Gastroesophageal sphincter (tissue), 4 donors: ENCODE measurements at regions not wholly inside any gene's neighbourhood (a gene's known extent, or its start where the extent isn't known, plus 50 kb on each side); places are given as distances from the start of the nearest gene placed in this dataset.

ENCODE experiments used
- ATAC-seq: fragments of 150-250 bp; one replicate; pipeline ENCODE4 v1.9.1; 2016; ENCODE audit warnings: mild to moderate bottlenecking, moderate library complexity
- H3K27ac ChIP-seq, 4 donors: fragments of 200-600 bp; sonication (generic) in 3 of 4; 1 replicate in 3 of 4; 2 replicates in 1 of 4; pipeline ENCODE4 v1.5.1; 2016 to 2019
- H3K27me3 ChIP-seq: fragments of 200-600 bp; sonication (generic); one replicate; pipeline ENCODE4 v1.5.1; 2019
- H3K36me3 ChIP-seq, 2 donors: fragments of 200-600 bp; sonication (generic); one replicate each; pipeline ENCODE4 v1.5.1; 2019; ENCODE audit warnings: control low read depth in 1 of 2
- H3K4me1 ChIP-seq, 3 donors: fragments of 200-600 bp; sonication (generic); 1 replicate in 2 of 3; 2 replicates in 1 of 3; pipeline ENCODE4 v1.5.1; 2016 to 2019; ENCODE audit warnings: control low read depth in 2 of 3
- H3K4me3 ChIP-seq, 2 donors: fragments of 200-600 bp; sonication (generic); one replicate each; pipeline ENCODE4 v1.5.1; 2019; ENCODE audit warnings: mild to moderate bottlenecking in 1 of 2, moderate library complexity in 1 of 2
- H3K9me3 ChIP-seq, 3 donors: fragments of 200-600 bp; sonication (generic); one replicate each; pipeline ENCODE4 v1.5.1; 2017 to 2019; ENCODE audit warnings: control low read depth in 2 of 3
- CTCF ChIP-seq, 4 experiments: fragments of 200-600 bp in 2 of 4; fragments of 450-650 bp in 2 of 4; sonication (generic) in 1 of 4; IDR thresholded peaks; one replicate each; pipeline ENCODE4 v1.5.1; 2017 to 2019; ENCODE audit warnings: antibody characterized with exemption in 4 of 4, mild to moderate bottlenecking in 2 of 4, moderate library complexity in 2 of 4
- EP300 ChIP-seq: sonication (generic); formaldehyde crosslinking; IDR thresholded peaks from one replicate; pipeline ENCODE4 v1.6.1; 2017; ENCODE audit warnings: antibody characterized with exemption, mild to moderate bottlenecking
- POLR2A ChIP-seq, 2 donors: fragments of 450-650 bp; IDR thresholded peaks; one replicate each; pipeline ENCODE4 v1.6.1; 2017; ENCODE audit warnings: antibody characterized with exemption in 2 of 2, mild to moderate bottlenecking in 2 of 2, moderate library complexity in 1 of 2
- POLR2AphosphoS5 ChIP-seq: sonication (generic); formaldehyde crosslinking; IDR thresholded peaks from one replicate; pipeline ENCODE4 v1.6.1; 2017; ENCODE audit warnings: antibody characterized with exemption
- WGBS, 2 donors: methylation state at CpG; one replicate each; pipeline ENCODE4 v1.1.5; 2018; ENCODE audit warnings: low coverage in 1 of 2; 5-methylcytosine and 5-hydroxymethylcytosine counted together

DNA sequence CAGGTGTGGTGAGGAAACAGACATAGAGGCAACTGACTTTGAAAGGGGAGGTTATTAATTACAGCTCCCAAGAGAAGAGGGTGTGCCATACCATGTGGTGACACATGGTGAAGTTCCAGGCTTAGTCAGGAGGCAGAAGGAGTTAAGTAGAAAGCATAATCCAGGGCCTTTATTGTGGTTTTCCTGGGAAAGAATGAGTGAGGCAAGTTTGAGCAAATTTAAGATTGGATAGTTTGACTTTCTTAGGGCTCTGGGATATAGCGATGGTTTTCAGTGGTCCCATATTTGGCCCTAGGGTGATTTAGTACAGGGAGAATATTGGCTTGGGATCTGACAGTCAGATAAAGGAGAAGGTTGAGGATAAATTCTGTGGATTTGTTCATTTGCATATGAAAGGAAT is 495.9 kb upstream of the FSTL5 start:
- H3K4me3 ChIP-seq, result no peak overlapping the region
- TF ChIP-seq CTCF (IDR thresholded peaks at IDR 0.05) (no peak), POLR2A (IDR thresholded peaks at IDR 0.05) (no peak), POLR2AphosphoS5 (no peak), EP300 (no peak)
- no peak for ATAC-seq
- H3K27me3 ChIP-seq, result no peaks in the 10 kb centered on the region
- H3K4me1 ChIP-seq, result no peaks in the 10 kb centered on the region
- no peaks in the 10 kb centered on the region for H3K9me3 ChIP-seq
- no peak overlapping the region for H3K27ac ChIP-seq
- H3K36me3 ChIP-seq, result no peaks in the 10 kb centered on the region
- 83 to 89% methylated on average over 1 of the region's 1 CpG for WGBS, 2 donors

- no peaks in the 10 kb centered on the region for H3K4me1 ChIP-seq
- H3K36me3 ChIP-seq, result no peaks in the 10 kb centered on the region
- no peak for ATAC-seq
- TF ChIP-seq POLR2A (IDR thresholded peaks at IDR 0.05) (no peak), EP300 (no peak), CTCF (IDR thresholded peaks at IDR 0.05) (no peak), POLR2AphosphoS5 (no peak)
- H3K27me3 ChIP-seq, result no peaks in the 10 kb centered on the region
- no peak overlapping the region for H3K4me3 ChIP-seq
- no peaks in the 10 kb centered on the region for H3K9me3 ChIP-seq
- WGBS, 2 donors, result 92 to 100% methylated on average over 1 of the region's 1 CpG
- no peak overlapping the region for H3K27ac ChIP-seq
Observed at GRCh38 chr4:162657966-162658365, 494.2 kb upstream of the FSTL5 start.

DNA sequence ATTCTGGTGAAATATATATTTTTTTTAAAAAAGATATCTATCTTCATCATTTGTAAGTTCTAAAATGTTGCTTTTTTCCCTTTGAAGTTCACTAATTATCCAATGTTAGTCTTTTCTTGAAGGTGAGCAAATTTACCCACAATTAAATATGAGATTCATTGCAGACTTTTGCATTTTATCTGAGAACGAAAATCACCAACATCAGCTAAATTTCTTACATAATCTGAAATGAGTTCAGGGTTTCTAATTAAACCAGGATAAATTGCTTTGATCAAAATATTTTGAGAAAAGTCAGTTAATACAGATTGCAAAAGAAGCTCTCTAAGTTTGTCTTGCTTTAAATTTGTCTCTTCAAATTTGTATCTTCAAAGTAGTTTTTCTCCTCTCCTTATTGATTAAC is 486.4 kb upstream of the FSTL5 start:
- Histone ChIP-seq H3K9me3 (no peaks in the 10 kb centered on the region), H3K4me1 (no peaks in the 10 kb centered on the region), H3K36me3 (no peaks in the 10 kb centered on the region), H3K27me3 (no peaks in the 10 kb centered on the region), H3K27ac (no peak overlapping the region), H3K4me3 (no peak overlapping the region)
- TF ChIP-seq EP300 (no peak), POLR2A (IDR thresholded peaks at IDR 0.05) (no peak), CTCF (IDR thresholded peaks at IDR 0.05) (no peak), POLR2AphosphoS5 (no peak)
- 77 to 82% methylated on average over 1 of the region's 1 CpG for WGBS, 2 donors
- no peak for ATAC-seq

GRCh38 chr4:162645381-162645780 is 481.6 kb upstream of the FSTL5 start:
- WGBS, 2 donors, result 40 to 50% methylated on average over 4 of the region's 4 CpGs
- Histone ChIP-seq H3K4me1 (no peaks in the 10 kb centered on the region), H3K27me3 (no peaks in the 10 kb centered on the region), H3K27ac (no peak overlapping the region), H3K4me3 (no peak overlapping the region), H3K9me3 (no peaks in the 10 kb centered on the region), H3K36me3 (no peaks in the 10 kb centered on the region)
- no peak for ATAC-seq
- TF ChIP-seq POLR2AphosphoS5, result no peak
- TF ChIP-seq POLR2A (IDR thresholded peaks at IDR 0.05), result no peak
- TF ChIP-seq CTCF (IDR thresholded peaks at IDR 0.05), result no peak
- no peak for TF ChIP-seq EP300

DNA sequence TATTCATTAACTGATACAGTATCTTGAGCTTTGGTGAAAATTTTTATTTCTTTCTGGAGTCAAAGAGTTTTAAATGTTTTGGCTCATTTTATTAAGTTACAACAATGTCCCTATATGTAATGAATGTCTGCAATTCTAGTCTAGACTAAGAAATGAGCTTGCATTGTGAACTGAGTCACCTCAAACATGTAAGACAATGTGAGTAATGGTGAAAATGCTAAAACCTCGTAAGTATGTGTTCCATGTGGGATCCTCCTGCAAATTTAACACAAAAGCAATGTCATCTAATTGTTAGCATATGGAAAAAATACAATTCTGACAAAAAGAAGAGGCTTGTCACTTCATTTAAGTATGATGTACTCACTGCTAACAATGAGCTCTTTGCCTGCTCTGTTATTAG is 480.5 kb upstream of the FSTL5 start:
- TF ChIP-seq CTCF (IDR thresholded peaks at IDR 0.05) (no peak), POLR2AphosphoS5 (no peak), EP300 (no peak), POLR2A (IDR thresholded peaks at IDR 0.05) (no peak)
- Histone ChIP-seq H3K36me3 (no peaks in the 10 kb centered on the region), H3K4me3 (no peak overlapping the region), H3K9me3 (no peaks in the 10 kb centered on the region), H3K27ac (no peak overlapping the region), H3K27me3 (no peaks in the 10 kb centered on the region), H3K4me1 (no peaks in the 10 kb centered on the region)
- WGBS, 2 donors, result 36 to 52% methylated on average over 1 of the region's 1 CpG
- no peak for ATAC-seq
